ENCODE measurements at regions not wholly inside any gene's neighbourhood (a gene's known extent, or its start where the extent isn't known, plus 50 kb on each side); places are given as distances from the start of the nearest gene placed in this dataset.

DNA sequence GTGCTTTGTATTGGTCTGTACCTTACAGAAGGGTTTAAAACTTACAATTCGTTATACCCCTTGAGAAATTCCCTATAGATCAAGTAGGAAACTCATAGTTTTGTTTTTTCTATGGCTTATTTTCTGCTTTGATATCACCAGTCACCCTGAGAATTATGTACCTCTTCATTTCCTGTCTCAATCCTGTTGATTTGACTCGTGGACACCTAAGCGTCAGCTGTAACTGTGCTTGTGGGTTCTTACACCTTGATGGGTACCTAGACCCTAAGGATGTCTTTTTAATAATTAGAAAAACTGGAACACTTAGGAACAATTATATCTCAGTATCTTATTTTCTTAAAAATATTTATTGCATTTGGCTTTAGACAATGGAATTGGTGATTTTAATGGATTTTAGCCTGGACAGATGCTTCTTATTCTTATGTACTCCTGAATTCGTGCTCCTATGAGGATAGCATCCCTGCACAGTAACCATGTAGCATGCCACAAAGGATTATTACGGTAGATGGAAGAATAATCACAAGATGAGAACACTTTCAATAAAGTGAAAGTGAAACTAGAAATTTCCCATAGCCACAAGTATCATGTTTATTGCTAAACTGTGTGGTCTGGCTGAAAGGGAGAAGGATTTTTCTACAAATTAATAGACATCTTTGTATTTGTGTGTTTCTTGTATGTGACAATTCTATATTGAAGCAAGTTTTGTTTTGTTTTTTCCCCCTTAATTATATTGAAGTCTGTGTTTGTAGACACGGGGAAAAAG, 1920.3 kb upstream of the WWC1 start:
- TF ChIP-seq SP1 (IDR thresholded peaks at IDR 0.05; ENCODE audit: low read depth, low read length), result no peak
- no peak for TF ChIP-seq MXI1 (IDR thresholded peaks at IDR 0.05; ENCODE audit: low read depth, low read length)
- TF ChIP-seq POLR2AphosphoS5 (IDR thresholded peaks at IDR 0.05; ENCODE audit: low read length), result no peak
- TF ChIP-seq FOXK2 (IDR thresholded peaks at IDR 0.05), result no peak
- no peak for TF ChIP-seq ATF7 (IDR thresholded peaks at IDR 0.05; ENCODE audit: low read depth)
- TF ChIP-seq, protein P1, sequence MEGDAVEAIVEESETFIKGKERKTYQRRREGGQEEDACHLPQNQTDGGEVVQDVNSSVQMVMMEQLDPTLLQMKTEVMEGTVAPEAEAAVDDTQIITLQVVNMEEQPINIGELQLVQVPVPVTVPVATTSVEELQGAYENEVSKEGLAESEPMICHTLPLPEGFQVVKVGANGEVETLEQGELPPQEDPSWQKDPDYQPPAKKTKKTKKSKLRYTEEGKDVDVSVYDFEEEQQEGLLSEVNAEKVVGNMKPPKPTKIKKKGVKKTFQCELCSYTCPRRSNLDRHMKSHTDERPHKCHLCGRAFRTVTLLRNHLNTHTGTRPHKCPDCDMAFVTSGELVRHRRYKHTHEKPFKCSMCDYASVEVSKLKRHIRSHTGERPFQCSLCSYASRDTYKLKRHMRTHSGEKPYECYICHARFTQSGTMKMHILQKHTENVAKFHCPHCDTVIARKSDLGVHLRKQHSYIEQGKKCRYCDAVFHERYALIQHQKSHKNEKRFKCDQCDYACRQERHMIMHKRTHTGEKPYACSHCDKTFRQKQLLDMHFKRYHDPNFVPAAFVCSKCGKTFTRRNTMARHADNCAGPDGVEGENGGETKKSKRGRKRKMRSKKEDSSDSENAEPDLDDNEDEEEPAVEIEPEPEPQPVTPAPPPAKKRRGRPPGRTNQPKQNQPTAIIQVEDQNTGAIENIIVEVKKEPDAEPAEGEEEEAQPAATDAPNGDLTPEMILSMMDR (IDR thresholded peaks at IDR 0.05 in 2 of 3, conservative IDR thresholded peaks at IDR 0.05 in 1 of 3; ENCODE audit: control insufficient read depth in 2 of 3, extremely low read depth in 1 of 3, insufficient read depth in 1 of 3, low read depth in 3 of 3, low read length in 3 of 3), result no peak
- no peak for TF ChIP-seq MEF2B (IDR thresholded peaks at IDR 0.05; ENCODE audit: partially characterized antibody, poor library complexity, severe bottlenecking)
- TF ChIP-seq, protein P2, sequence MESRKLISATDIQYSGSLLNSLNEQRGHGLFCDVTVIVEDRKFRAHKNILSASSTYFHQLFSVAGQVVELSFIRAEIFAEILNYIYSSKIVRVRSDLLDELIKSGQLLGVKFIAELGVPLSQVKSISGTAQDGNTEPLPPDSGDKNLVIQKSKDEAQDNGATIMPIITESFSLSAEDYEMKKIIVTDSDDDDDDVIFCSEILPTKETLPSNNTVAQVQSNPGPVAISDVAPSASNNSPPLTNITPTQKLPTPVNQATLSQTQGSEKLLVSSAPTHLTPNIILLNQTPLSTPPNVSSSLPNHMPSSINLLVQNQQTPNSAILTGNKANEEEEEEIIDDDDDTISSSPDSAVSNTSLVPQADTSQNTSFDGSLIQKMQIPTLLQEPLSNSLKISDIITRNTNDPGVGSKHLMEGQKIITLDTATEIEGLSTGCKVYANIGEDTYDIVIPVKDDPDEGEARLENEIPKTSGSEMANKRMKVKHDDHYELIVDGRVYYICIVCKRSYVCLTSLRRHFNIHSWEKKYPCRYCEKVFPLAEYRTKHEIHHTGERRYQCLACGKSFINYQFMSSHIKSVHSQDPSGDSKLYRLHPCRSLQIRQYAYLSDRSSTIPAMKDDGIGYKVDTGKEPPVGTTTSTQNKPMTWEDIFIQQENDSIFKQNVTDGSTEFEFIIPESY (IDR thresholded peaks at IDR 0.05), result no peak
- TF ChIP-seq NRF1 (conservative IDR thresholded peaks at IDR 0.05; ENCODE audit: low read depth, low read length), result no peak
- no peak for TF ChIP-seq ZNF274 (IDR thresholded peaks at IDR 0.05; ENCODE audit: insufficient read depth, insufficient read length)
- no peak for TF ChIP-seq EZH2 (IDR thresholded peaks at IDR 0.05; ENCODE audit: borderline replicate concordance, control insufficient read depth, low read depth, low read length)

All from GM12878 (cell line).